HG03460 (cell line): ENCODE measurements at regions not wholly inside any gene's neighbourhood (a gene's known extent, or its start where the extent isn't known, plus 50 kb on each side); places are given as distances from the start of the nearest gene placed in this dataset.

ENCODE experiments used
- ATAC-seq: cut with Tn5 transposase; IDR thresholded peaks from one replicate; pipeline ENCODE4 v1.9.1; 2021; ENCODE audit not compliant: unreplicated experiment

DNA sequence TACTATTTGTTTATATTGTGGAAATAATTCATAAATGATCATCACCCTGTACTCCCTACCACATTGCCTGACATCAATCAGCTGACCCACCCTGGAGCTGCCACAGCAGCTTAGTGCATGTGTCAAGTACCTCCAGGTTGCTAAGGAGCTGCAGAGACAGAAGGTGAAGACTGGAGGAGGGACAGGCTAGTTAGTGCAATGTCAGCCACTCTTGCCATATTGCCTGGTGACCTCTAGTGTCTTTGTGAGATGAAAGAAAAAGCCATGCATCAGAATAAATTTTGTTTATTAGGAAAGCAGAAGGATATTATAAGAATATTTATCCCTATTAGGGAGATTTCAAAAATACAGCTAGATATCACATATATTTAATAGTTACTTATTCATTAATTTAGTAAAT, 243.9 kb upstream of the FAT4 start:
- no peak for ATAC-seq

DNA sequence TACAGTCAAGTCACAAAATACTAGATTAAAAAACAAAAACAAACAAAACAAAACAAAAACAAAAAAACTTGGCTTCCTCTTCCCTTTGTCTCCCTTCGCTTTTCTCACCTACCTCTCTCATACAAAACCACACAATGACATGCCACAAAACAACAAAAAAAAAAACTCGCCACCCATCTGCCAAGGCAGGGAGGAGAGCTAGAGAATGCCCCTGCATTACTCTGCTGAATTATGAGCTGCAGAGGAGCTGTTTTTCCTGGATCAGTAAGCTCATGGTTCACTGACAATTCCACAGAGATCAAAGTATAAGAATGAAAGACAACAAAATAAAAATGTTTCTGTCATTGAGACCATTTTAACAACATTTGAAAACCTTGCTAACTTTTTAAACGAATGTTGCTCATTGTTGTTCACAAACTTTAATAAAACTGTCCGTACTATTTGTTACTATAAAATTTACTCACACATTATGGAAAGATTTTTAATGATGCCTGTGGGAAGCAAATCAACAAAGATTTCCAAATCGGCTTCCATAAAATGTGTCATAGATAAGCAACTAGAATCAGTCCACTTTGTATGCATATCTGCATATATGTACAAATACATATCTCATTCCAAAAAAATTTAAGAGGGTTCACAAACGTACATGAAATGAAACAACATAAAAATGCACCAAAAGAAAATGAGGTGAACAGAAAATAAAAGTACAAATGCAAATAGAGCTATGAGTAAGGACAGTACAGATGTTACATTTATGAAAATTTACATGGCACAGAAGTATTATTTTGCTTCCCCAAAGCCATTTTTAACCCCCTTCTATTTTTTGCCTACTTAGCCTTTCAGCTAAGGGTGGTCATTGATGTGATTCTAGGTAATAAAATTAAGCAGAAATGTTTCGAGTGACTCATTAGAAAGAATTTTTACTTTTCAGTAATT, 252.4 kb upstream of the FAT4 start:
- ATAC-seq = no peak

DNA sequence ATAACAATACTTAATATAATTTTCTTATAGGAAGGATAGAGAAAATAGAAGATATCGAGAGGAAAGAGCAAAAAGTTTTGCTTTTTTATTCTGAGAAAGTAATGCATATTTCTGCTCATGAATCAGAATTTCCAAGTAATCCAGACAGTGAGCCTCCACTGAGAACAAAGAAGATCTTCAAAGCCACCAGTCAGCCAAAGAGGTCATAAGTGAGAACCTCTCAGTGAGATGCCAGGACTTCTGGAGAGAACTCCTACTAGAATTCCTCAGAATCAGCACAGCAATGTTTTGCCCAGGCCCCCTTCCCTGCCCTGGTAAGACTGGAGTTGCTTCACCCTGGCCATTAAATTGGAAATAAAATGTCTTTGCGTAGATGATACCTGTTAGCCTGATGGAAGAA, 254.4 kb upstream of the FAT4 start:
- ATAC-seq = no peak

DNA sequence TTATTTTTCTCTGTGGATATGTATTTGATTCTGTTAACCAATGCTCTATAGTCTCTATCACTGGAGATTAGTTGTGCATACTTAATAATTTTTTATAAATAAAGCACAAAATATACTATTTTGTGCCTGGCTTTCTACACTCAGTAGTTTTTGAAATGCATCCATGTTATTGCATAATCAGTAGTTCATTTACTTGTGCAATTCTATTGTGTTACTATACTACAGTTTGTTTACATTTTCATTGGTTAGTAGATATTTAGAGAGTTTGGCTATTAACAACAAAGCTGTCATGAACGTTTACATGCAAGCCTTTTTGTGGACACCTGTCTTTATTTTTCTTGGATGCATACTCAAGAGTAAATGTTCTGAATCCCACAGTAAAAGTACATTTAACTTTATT, 265.0 kb upstream of the FAT4 start:
- ATAC-seq = no peak

DNA sequence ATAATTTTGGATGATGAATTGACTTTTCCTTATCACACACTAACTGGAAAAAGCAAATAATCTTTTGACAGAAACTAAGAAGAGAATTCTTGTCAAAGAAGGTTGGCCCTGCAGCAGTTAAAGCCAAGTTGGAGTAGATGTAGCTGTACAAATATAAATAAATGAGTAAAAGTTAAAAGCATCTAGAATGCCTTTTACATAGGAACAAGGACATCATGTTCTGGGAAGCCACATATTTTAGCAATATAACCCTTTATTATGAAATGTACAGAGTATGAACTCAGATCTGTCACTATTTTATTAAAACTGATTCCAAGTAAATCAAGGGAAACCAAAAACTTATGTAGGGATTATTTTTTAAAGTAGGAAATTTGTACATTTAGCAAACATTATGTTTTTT, 269.4 kb upstream of the FAT4 start:
- no peak for ATAC-seq

DNA sequence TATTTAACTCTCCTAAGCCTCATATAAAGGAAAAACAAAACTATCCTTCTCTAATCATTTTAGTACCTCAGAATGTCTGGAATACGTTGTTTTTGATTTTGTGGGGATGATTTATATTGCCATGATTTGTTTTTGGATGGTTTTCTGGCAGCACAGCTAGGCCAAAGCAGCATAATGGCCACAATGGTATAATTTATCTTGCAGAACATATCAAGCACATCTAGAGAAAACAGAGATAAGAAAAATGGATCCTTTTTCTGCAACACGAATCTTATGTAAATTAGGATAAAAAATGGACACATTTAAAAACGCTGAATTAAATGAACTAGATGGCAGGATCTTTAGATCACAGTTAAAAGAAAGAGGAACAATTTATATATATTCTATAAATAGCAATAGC, 269.9 kb upstream of the FAT4 start:
- ATAC-seq = no peak

DNA sequence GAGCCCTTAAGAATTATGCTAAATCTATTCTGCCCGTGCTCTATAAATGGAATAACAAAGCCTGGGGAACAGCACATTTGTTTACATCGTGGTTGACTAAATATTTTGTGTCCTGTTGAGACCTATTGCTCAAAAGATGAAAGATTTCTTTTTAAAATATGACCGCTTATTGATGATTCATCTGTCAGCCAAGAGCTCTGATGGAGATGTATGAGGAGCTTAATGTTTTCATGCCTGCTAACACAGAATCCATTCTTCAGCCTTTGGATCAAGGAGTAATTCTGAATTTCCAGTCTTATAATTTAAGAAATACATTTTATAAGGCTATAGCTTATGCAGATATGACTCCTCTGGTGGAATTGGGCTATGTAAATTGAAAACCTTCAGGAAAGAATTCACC, 271.3 kb upstream of the FAT4 start:
- ATAC-seq = no peak

DNA sequence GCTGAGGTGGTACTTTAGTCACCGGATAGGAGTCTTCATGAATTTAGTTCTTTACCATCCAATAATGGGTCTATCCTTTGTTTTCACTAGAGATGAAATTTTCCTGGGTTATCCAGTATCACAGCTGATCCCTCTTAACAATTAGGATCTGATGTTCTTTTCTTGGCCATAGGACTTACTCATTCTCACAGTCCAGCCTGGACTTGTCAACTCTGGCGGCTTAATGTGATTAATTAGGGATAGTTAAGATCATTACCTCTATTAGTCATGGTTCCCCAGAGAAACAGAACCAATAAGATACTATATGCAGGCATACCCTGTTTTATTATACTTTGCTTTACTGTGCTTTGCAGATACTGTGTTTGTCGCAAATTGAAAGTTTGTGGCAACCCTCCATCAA, 272.7 kb upstream of the FAT4 start:
- no peak for ATAC-seq

DNA sequence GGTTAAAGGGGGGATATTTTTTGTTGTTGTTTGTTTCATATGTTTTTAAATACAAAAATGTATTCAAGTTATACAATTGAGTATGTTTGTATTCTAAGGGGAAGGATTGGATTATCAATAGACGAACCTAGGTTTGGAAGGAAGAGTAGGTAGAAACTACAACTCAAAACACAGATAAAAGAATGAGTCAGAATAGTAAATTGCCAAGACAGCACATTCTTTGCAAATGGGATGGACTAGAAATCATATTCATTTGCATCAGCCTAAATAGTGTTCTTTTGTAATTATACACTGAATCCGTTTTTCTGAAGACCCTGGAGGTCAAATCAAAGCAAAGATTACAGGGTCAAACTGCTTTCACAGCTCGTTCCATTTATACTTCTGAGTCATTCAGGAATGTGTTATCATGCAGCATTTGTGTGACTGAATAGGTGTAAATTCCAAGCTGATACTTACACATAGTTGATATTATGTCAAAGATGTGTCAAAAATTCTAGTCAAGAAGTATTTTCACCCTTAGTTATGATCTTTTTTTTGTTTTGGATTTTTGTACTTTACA, 273.3 kb upstream of the FAT4 start:
- ATAC-seq = no peak

DNA sequence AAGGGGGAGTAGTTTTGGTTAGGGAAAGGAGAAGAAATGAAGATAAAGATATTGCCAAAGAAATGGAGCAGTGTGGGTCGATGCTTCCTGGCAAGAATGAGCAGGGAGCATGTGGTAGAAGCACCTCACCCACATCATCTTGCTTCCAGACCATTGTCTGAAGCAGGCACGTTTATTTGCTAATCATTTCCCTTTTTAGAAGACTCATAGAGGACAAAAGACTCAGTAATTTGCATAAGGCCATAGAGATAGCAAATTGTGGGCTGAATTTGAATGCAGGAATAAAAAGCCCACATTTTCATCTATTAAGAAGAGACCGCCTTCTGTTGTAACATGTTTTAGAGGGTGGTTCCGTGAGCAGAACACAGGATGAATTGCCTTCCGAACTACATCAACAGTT, 275.2 kb upstream of the FAT4 start:
- no peak for ATAC-seq

DNA sequence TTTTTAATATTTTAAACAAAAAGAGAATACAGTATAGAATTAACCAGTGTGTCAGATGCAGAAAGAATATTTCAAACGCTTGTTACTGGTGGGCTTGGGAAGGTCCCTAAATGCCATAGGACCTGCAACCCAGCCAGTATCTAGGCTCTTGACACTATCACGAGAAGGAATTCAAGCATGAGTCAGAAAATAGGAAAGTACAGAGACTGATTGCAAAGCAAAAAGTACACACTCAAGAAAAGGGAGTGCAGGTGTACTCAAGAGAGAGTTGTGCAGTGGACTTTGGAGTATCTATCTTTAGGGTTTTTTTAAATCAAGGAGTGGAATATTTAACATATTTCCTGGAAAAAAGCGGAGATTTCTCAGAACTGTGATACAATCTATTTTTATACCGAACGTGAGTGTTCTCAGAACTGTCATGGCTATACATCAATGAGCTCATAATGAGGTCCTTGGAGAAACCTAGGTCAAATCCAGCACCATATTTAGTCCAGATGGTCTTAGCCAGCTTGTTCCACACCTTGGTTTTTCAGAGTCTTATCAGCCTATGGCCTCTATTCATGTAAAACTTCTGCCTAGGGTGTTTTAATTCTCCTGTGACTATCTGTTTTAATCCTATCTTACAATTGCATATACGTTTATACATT, 291.8 kb upstream of the FAT4 start:
- no peak for ATAC-seq

DNA sequence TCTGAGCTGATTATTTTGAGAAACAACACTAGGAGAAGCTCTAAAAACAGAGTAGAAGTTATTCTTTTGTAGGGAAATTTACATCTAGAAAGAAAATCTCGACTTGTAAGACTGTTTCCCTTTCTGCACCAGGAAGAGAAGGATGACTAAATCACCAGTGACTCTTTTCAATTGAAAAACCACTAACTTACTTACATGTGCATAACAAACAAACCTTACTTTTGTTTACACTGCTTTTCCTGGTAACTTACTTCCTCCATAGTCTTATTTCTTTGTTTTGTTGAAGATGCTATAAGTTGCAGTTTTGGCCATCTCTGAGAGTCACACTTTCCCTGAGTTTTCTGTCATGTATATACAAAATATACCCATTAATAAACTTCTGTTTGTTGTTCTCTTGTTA, 293.6 kb upstream of the FAT4 start:
- ATAC-seq = no peak

DNA sequence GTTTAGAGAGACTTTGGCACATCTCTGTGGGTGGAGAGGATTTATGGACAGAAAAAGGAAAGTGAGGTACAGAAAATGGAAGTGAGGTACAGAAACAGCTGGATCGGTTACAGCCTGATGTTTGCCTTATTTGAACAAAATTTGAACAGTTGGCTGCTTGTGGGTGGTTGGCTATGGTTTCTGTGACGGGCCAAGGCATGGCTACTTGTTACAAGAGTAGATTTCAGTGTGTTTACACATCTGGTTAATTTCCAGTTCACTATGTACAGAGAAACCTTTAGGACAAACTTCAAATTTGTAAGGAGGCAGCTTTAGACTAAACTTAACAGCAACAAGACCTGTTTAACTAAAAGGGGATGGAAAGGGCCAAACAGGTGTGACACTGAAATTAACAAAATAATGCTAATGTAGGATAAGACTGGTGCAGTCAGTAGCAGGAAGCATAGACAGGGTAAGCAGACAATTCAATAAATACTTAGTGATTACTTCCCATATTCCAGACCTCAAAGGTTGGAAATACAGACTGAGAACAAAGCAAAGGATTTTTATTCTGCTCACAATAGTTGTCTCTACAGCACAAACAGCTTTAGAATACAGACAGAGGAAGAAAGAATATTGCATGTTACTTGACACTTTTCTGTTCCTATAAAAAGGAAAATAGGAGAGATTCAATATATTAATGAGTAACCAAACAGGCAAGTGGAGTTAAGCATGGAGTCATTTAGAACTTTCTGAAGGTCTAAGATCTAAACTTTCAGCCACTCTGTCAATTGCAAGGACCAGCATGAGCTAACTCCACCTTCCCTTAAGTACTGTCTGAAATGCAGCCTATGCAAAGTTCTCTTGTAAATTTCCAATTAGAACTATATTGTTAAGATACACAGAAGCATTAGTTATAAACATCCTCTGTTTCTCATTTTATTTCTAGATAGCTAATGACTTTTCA, 294.4 kb upstream of the FAT4 start:
- no peak for ATAC-seq

DNA sequence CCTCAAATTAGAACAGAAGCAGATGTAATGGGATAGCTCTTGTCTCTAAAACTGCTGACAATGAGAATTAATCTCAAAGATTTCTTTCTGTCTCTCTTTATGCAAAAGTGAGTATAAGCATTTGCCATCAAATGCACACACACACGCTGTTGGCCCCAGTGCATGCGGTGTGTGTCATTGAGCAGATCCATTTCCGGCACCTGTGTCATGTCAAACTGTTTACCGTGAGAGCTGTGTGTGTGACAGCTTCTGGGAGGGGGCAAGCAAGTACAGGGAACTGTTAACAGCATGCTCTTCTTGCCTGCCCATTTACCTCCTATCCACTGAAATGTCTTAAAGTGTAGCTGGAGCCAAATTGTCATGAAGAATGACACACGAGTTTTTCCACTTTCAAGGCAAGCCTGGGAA, 297.9 kb upstream of the FAT4 start:
- ATAC-seq = no peak

DNA sequence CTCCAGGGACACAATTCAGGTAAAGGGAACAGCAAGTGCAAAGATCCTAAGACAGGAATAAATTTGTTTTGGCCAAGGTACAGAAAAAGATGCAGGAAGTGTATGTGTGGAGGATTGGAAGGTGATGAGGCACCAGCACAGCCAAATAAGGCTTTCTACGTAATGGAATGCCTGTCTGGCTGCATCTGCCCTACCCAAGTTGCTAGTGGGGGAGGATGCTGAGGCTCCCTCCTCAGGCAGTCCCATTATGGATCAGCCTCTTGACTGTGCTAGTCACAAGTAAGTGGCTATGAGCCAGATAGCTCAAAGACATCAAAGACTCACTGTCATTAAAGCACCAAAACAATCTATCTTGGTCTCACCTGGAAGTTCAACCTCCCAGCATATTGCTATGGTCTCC, 300.9 kb upstream of the FAT4 start:
- no peak for ATAC-seq

DNA sequence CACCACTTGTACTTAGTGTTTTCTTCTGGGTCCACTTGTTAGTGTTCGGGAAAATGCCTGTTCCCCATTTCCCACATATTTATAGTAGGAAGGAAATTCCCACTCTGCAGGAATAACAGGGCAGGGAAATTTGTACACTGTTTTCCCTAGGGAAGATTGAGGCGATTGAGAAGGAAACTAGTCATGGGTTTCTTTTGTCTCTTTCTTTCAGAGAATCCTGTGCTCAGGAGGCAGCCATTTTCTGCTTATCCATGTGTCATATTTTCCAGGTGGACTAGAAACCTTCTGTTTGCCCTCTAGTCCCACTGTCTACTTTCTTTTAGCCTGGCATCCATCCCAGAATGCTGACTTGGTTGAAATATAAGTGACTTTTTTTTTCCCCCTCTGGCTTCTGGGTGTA, 299.1 kb upstream of the ANKRD50 start:
- ATAC-seq = no peak

DNA sequence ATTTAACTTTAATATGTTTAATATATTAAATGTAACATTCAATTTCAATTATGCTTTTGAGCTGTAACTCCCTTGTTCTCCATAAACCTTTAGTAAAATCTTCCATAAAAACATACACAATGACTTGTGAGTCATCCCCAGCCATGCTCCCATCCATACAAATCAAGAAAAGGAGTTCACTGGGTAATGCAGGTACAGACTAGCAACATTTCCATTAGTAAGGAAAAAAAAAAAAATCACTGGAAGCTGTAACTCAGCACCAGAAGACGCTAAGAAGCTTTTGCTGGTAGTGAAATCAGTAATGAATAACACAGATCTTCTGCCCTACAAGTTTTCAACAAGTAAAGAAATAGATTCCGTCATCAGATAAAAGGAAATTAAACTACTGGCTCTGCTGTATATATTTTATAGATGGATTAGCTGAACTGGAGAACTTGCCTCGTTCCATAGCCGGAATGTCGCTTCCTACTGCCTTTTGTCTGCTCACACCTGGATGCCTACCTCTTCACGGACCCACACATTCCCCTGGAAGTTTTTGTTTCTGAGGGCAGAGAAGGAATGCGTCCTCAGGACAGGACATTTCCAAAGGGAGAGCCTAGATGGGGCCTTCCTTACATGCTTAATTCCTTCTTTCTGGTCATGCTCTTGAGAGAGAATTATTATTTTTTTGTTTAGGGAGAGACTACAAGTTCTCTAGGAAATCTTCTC, 298.4 kb upstream of the ANKRD50 start:
- no peak for ATAC-seq

DNA sequence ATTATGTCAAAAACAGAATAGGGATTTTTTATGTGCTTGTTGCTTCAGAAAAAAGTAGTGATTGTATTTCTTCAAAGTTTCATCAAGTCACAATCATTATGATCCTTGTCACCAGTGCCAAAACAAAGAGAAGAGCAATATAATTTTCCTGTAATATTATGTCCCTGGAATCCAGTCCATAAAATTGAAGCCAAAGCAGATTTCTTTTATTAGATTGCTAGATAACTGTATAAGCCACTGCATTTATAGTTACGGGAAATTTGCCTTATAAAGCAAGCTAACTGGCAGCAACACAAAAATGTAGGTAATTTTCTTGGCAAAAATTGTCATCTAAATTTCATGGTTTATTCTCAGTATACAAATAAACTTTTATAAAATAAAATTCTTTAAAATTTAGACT, 296.1 kb upstream of the ANKRD50 start:
- ATAC-seq = no peak

DNA sequence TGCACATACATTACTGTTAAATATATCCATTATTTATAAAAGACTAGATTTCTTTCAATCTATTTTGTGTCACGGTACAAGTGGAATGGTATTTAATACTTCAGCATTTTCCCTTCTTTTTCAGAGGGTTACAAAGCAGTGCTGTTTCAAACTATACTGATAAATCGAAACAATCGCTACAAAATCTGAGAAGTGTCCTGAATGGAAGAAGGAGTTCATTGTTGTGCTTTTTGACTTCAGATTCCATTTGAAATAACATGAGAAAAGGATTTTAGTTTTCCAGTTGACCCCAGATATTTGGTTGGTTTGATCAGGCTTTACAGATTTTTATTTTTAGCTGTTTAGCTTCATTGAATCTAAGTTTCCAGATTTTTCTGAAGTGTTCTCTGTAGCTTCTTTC, 292.1 kb upstream of the ANKRD50 start:
- no peak for ATAC-seq

DNA sequence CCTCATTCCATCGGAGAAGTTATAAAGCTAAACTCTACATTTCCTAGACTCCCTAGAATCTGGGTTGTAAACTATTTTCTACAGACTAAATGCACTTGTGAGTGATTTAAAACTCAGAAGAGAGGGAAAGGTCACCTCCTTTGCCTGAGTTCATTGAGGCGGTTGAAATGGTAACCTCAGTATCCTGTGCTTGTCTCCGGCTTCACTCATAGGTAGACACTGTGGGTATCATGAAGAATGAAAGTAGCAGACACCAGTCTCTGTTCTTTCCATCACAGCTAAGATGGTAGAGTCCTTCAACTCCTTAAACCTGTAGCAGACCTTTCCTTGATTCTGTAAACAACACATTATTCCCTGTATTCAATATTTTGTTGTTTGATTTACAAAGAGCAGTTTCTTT, 291.3 kb upstream of the ANKRD50 start:
- no peak for ATAC-seq

DNA sequence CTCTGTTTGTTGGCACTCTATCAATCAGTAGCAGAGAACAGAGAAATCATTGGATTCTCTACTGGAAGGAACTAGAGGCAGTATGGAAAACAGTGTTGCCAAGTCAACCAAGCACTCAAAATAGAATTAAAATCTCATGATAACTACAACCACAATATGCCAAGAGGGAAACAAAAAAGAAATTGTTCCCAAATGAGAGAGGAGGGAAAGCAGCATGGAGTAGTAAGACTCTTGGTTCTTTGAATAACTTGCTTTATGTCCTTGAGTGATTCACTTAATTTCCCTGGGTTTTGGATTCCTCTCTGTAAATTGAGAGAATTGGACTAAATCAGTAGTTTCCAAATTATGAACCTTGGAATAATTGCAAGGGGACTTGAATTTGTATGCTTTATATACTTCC, 285.5 kb upstream of the ANKRD50 start:
- no peak for ATAC-seq
